ENCODE measurements at regions not wholly inside any gene's neighbourhood (a gene's known extent, or its start where the extent isn't known, plus 50 kb on each side); places are given as distances from the start of the nearest gene placed in this dataset.

DNA sequence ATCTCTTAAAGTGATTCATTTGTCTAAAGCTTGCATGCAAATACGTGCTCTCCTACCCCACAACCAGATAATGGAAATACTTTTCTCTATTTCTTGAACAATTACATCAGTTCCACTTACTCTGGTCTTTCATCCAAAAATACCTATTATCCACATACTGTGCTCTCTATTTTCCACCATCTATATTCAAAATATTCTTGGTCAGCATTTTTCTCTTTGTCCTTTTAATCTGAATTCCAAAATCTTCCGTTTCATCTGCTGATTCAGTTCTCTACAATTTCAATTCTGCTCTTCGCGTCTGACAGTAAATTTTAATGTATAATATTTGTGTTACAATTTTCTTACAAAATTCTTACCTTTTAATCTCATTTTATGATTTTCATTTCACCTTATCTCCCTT is 110.3 kb downstream of the ZNF648 start:
- TF ChIP-seq, protein P1, sequence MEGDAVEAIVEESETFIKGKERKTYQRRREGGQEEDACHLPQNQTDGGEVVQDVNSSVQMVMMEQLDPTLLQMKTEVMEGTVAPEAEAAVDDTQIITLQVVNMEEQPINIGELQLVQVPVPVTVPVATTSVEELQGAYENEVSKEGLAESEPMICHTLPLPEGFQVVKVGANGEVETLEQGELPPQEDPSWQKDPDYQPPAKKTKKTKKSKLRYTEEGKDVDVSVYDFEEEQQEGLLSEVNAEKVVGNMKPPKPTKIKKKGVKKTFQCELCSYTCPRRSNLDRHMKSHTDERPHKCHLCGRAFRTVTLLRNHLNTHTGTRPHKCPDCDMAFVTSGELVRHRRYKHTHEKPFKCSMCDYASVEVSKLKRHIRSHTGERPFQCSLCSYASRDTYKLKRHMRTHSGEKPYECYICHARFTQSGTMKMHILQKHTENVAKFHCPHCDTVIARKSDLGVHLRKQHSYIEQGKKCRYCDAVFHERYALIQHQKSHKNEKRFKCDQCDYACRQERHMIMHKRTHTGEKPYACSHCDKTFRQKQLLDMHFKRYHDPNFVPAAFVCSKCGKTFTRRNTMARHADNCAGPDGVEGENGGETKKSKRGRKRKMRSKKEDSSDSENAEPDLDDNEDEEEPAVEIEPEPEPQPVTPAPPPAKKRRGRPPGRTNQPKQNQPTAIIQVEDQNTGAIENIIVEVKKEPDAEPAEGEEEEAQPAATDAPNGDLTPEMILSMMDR (IDR thresholded peaks at IDR 0.05 in 8 of 11, conservative IDR thresholded peaks at IDR 0.05 in 3 of 11): no peak
- TF ChIP-seq POLR2A (IDR thresholded peaks at IDR 0.05): no peak
